ENCODE measurements at regions not wholly inside any gene's neighbourhood (a gene's known extent, or its start where the extent isn't known, plus 50 kb on each side); places are given as distances from the start of the nearest gene placed in this dataset.

DNA sequence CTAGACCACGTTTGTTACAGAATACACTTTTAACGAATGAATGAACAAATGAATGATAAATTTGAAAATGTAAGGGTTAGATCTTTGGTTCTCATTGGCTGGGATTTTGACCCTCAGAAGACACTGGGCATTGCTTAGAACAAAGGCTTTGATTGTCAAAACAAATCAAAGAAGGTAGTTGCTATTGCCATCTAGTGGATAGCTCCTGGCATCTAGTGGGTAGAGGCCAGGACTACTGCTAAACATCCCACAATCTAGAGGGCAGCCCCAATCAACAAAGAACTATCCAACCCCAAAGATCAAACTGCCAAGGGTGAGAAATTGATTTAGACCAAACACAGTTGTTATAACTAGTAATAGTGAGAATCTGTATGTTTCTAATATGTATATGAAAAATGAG is 552.3 kb downstream of the KCNJ3 start:
- no peaks in the 10 kb centered on the region for H3K27me3 Mint-ChIP-seq (ENCODE audit: low read depth)
- H3K4me3 Mint-ChIP-seq: no peak overlapping the region
- no peak for DNase-seq (ENCODE audit: low spot score in 2 of 2, unreplicated experiment in 2 of 2)
- H3K27ac Mint-ChIP-seq: no peak overlapping the region
- no peaks in the 10 kb centered on the region for H3K4me1 Mint-ChIP-seq
- TF ChIP-seq, protein P1, sequence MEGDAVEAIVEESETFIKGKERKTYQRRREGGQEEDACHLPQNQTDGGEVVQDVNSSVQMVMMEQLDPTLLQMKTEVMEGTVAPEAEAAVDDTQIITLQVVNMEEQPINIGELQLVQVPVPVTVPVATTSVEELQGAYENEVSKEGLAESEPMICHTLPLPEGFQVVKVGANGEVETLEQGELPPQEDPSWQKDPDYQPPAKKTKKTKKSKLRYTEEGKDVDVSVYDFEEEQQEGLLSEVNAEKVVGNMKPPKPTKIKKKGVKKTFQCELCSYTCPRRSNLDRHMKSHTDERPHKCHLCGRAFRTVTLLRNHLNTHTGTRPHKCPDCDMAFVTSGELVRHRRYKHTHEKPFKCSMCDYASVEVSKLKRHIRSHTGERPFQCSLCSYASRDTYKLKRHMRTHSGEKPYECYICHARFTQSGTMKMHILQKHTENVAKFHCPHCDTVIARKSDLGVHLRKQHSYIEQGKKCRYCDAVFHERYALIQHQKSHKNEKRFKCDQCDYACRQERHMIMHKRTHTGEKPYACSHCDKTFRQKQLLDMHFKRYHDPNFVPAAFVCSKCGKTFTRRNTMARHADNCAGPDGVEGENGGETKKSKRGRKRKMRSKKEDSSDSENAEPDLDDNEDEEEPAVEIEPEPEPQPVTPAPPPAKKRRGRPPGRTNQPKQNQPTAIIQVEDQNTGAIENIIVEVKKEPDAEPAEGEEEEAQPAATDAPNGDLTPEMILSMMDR (IDR thresholded peaks at IDR 0.05; ENCODE audit: unreplicated experiment): no peak
- peaks cover 5% of the 10 kb centered on the region for H3K9me3 Mint-ChIP-seq
- H3K36me3 Mint-ChIP-seq: no peaks in the 10 kb centered on the region

DNA sequence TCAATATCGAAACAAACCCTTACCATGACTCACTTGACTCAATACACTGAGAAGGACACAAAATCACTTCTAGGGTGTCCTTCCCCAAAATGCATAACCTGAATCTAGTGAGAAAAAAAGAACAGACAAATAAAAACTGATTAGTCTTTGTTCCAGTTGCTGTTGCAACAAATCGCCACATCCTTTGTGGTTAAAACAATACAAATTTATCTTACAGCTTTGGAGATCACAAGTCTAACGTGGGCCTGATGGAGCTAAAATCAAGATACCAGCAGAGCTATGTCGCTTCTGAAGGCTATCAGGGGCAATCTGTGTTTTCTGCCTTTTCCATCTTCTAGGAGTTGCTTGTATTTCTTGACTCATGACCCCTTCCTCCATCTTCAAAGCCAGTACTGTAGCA is 541.7 kb downstream of the KCNJ3 start:
- Mint-ChIP-seq H3K27me3 (ENCODE audit: low read depth) (no peaks in the 10 kb centered on the region), H3K9me3 (no peaks in the 10 kb centered on the region), H3K36me3 (no peaks in the 10 kb centered on the region), H3K27ac (no peak overlapping the region), H3K4me3 (no peak overlapping the region), H3K4me1 (no peaks in the 10 kb centered on the region)
- no peak for DNase-seq (ENCODE audit: low spot score in 2 of 2, unreplicated experiment in 2 of 2)
- TF ChIP-seq, protein P1 (IDR thresholded peaks at IDR 0.05; ENCODE audit: unreplicated experiment): no peak

DNA sequence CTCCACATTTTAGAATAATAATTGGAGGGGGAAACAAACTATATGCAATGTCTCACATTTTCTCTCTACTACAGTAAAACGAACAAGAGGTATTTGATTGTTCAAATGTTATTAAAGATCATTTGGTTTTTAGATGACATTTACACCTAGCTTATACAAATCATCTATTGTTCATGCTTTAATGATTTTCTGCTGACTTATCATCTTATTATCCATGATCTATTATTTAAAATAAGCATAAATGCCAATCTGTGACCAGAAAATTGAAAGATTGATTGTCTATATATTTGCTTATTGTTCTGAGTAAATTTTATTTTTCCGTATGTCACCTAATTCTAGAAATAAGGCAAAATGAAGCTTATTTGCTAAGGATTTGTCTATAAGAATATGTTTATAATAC is 537.2 kb downstream of the KCNJ3 start:
- H3K9me3 Mint-ChIP-seq: no peaks in the 10 kb centered on the region
- no peak for DNase-seq (ENCODE audit: low spot score in 2 of 2, unreplicated experiment in 2 of 2)
- H3K27ac Mint-ChIP-seq: no peak overlapping the region
- no peaks in the 10 kb centered on the region for H3K27me3 Mint-ChIP-seq (ENCODE audit: low read depth)
- TF ChIP-seq, protein P1 (IDR thresholded peaks at IDR 0.05; ENCODE audit: unreplicated experiment): no peak
- H3K4me1 Mint-ChIP-seq: peaks cover 1% of the 10 kb centered on the region
- H3K36me3 Mint-ChIP-seq: no peaks in the 10 kb centered on the region
- H3K4me3 Mint-ChIP-seq: no peak overlapping the region

DNA sequence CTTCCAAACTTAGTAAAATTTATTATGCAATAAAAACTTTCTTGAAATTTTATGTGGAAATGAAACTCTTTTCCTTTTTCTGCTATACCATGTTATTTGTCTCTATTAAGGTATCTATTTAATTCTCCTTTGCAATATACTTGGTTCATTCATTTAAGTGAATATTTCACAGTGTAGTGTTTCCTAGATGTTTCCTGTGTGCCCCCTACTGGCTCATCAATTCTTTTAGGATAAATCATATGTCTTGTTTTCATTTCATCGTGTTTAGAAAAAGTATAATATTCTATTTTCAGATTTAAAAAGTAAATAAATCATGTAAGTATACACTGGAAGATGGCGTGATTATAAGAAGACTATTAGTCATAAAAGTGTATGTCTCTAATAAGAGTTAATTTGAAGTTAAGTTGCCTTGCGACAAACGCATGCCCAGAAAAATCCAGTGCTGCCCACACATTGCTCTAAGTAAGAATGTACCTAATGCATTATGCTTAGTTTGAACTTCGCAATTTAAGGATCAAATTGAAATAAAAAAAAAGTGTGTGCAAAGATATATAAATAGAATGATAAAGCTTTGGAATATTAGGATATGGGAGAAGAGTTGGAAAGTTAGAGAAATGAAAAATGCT is 525.4 kb downstream of the KCNJ3 start:
- no peaks in the 10 kb centered on the region for H3K27me3 Mint-ChIP-seq (ENCODE audit: low read depth)
- H3K4me1 Mint-ChIP-seq: peaks cover 3% of the 10 kb centered on the region
- no peak for DNase-seq (ENCODE audit: low spot score in 2 of 2, unreplicated experiment in 2 of 2)
- no peak overlapping the region for H3K27ac Mint-ChIP-seq
- H3K36me3 Mint-ChIP-seq: no peaks in the 10 kb centered on the region
- TF ChIP-seq, protein P1 (IDR thresholded peaks at IDR 0.05; ENCODE audit: unreplicated experiment): peak; percentile 53
- no peaks in the 10 kb centered on the region for H3K9me3 Mint-ChIP-seq
- no peak overlapping the region for H3K4me3 Mint-ChIP-seq

DNA sequence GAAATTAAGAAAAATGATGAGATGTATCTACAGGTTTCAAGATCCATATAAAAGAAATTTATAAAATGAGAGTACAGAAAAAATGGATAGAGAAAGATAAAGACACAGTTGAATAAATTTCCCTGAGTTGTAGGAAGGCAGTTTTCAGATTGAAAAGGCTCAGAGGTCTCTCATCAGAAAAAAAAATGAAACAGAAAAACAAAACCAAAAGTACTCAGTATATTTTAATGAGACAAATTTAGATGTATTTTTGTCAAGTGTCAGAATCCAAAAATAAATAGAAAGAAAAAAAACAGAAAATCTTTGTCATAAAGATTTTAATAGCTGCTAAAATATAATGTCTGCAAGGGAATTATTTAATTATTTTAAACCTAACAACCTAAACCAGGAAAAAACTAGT is 520.5 kb downstream of the KCNJ3 start:
- peaks cover 7% of the 10 kb centered on the region for H3K4me1 Mint-ChIP-seq
- H3K36me3 Mint-ChIP-seq: no peaks in the 10 kb centered on the region
- no peak overlapping the region for H3K27ac Mint-ChIP-seq
- TF ChIP-seq, protein P1 (IDR thresholded peaks at IDR 0.05; ENCODE audit: unreplicated experiment): no peak
- no peak overlapping the region for H3K4me3 Mint-ChIP-seq
- H3K27me3 Mint-ChIP-seq (ENCODE audit: low read depth): no peaks in the 10 kb centered on the region
- no peak for DNase-seq (ENCODE audit: low spot score in 2 of 2, unreplicated experiment in 2 of 2)
- no peaks in the 10 kb centered on the region for H3K9me3 Mint-ChIP-seq

Measured in mesothelial cell of epicardium (in vitro differentiated cells).